ENCODE measurements at regions not wholly inside any gene's neighbourhood (a gene's known extent, or its start where the extent isn't known, plus 50 kb on each side); places are given as distances from the start of the nearest gene placed in this dataset.

GRCh38 chr4:101711590-101712260, 78.8 kb upstream of the BANK1 start:
- Histone ChIP-seq H3K9me3 (ENCODE audit: insufficient read depth, low read length) (peaks cover 8% of the 10 kb centered on the region; the same call in 1 of the 2 replicates), H3K27me3 (ENCODE audit: low read depth, low read length) (no peaks in the 10 kb centered on the region), H3K4me3 (ENCODE audit: low read length) (no peak overlapping the region), H3K4me1 (ENCODE audit: low read length) (no peaks in the 10 kb centered on the region), H3K9ac (ENCODE audit: low read length) (no peak overlapping the region), H3K79me2 (ENCODE audit: low read length) (no peaks in the 10 kb centered on the region), H3K36me3 (replicated peaks; ENCODE audit: low read depth, low read length) (no peaks in the 10 kb centered on the region), H3K4me2 (ENCODE audit: low read length) (no peak overlapping the region), H3K27ac (ENCODE audit: low read length) (no peak overlapping the region), H4K20me1 (ENCODE audit: insufficient read depth, low read length) (no peaks in the 10 kb centered on the region), H2AFZ (ENCODE audit: low read depth, low read length) (no peak overlapping the region)
- TF ChIP-seq, protein P1, sequence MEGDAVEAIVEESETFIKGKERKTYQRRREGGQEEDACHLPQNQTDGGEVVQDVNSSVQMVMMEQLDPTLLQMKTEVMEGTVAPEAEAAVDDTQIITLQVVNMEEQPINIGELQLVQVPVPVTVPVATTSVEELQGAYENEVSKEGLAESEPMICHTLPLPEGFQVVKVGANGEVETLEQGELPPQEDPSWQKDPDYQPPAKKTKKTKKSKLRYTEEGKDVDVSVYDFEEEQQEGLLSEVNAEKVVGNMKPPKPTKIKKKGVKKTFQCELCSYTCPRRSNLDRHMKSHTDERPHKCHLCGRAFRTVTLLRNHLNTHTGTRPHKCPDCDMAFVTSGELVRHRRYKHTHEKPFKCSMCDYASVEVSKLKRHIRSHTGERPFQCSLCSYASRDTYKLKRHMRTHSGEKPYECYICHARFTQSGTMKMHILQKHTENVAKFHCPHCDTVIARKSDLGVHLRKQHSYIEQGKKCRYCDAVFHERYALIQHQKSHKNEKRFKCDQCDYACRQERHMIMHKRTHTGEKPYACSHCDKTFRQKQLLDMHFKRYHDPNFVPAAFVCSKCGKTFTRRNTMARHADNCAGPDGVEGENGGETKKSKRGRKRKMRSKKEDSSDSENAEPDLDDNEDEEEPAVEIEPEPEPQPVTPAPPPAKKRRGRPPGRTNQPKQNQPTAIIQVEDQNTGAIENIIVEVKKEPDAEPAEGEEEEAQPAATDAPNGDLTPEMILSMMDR (IDR thresholded peaks at IDR 0.05; ENCODE audit: low read depth, low read length), result no peak
- TF ChIP-seq EZH2phosphoT487 (IDR thresholded peaks at IDR 0.05; ENCODE audit: low read depth), result no peak

GRCh38 chr4:101710806-101711205, 79.7 kb upstream of the BANK1 start:
- no peak overlapping the region for H3K4me3 ChIP-seq (ENCODE audit: low read length)
- H3K36me3 ChIP-seq (replicated peaks; ENCODE audit: low read depth, low read length), result no peaks in the 10 kb centered on the region
- TF ChIP-seq, protein P1 (IDR thresholded peaks at IDR 0.05; ENCODE audit: low read depth, low read length), result no peak
- TF ChIP-seq EZH2phosphoT487 (IDR thresholded peaks at IDR 0.05; ENCODE audit: low read depth), result no peak
- no peak overlapping the region for H3K9ac ChIP-seq (ENCODE audit: low read length)
- H3K27me3 ChIP-seq (ENCODE audit: low read depth, low read length), result no peaks in the 10 kb centered on the region
- no peaks in the 10 kb centered on the region for H4K20me1 ChIP-seq (ENCODE audit: insufficient read depth, low read length)
- no peak overlapping the region for H2AFZ ChIP-seq (ENCODE audit: low read depth, low read length)
- H3K27ac ChIP-seq (ENCODE audit: low read length), result no peak overlapping the region
- H3K79me2 ChIP-seq (ENCODE audit: low read length), result no peaks in the 10 kb centered on the region
- H3K4me1 ChIP-seq (ENCODE audit: low read length), result no peaks in the 10 kb centered on the region
- peaks cover 13% of the 10 kb centered on the region; the same call in 1 of the 2 replicates for H3K9me3 ChIP-seq (ENCODE audit: insufficient read depth, low read length)
- no peak overlapping the region for H3K4me2 ChIP-seq (ENCODE audit: low read length)

- no peak overlapping the region for H3K4me3 ChIP-seq (ENCODE audit: low read length)
- H3K27me3 ChIP-seq (ENCODE audit: low read depth, low read length), result no peaks in the 10 kb centered on the region
- no peak overlapping the region for H3K9ac ChIP-seq (ENCODE audit: low read length)
- H3K9me3 ChIP-seq (ENCODE audit: insufficient read depth, low read length), result peaks cover 5% of the 10 kb centered on the region; the same call in 1 of the 2 replicates
- H4K20me1 ChIP-seq (ENCODE audit: insufficient read depth, low read length), result no peaks in the 10 kb centered on the region
- H3K4me1 ChIP-seq (ENCODE audit: low read length), result no peaks in the 10 kb centered on the region
- H3K36me3 ChIP-seq (replicated peaks; ENCODE audit: low read depth, low read length), result no peaks in the 10 kb centered on the region
- no peak overlapping the region for H2AFZ ChIP-seq (ENCODE audit: low read depth, low read length)
- H3K4me2 ChIP-seq (ENCODE audit: low read length), result no peak overlapping the region
- H3K27ac ChIP-seq (ENCODE audit: low read length), result no peak overlapping the region
- TF ChIP-seq, protein P1 (IDR thresholded peaks at IDR 0.05; ENCODE audit: low read depth, low read length), result no peak
- TF ChIP-seq EZH2phosphoT487 (IDR thresholded peaks at IDR 0.05; ENCODE audit: low read depth), result no peak
- no peaks in the 10 kb centered on the region for H3K79me2 ChIP-seq (ENCODE audit: low read length)
These were observed 82.1 kb upstream of the BANK1 start for GRCh38 chr4:101708293-101709039.

- H2AFZ ChIP-seq (ENCODE audit: low read depth, low read length), result no peak overlapping the region
- H3K4me3 ChIP-seq (ENCODE audit: low read length), result no peak overlapping the region
- no peak overlapping the region for H3K27ac ChIP-seq (ENCODE audit: low read length)
- H3K79me2 ChIP-seq (ENCODE audit: low read length), result no peaks in the 10 kb centered on the region
- no peaks in the 10 kb centered on the region for H3K36me3 ChIP-seq (replicated peaks; ENCODE audit: low read depth, low read length)
- H3K27me3 ChIP-seq (ENCODE audit: low read depth, low read length), result no peaks in the 10 kb centered on the region
- H3K4me1 ChIP-seq (ENCODE audit: low read length), result no peaks in the 10 kb centered on the region
- no peak overlapping the region for H3K9ac ChIP-seq (ENCODE audit: low read length)
- no peak overlapping the region for H3K4me2 ChIP-seq (ENCODE audit: low read length)
- no peaks in the 10 kb centered on the region for H4K20me1 ChIP-seq (ENCODE audit: insufficient read depth, low read length)
- H3K9me3 ChIP-seq (ENCODE audit: insufficient read depth, low read length), result peaks cover 5% of the 10 kb centered on the region; the same call in 1 of the 2 replicates
- TF ChIP-seq EZH2phosphoT487 (IDR thresholded peaks at IDR 0.05; ENCODE audit: low read depth), result no peak
These were observed 82.9 kb upstream of the BANK1 start for GRCh38 chr4:101707596-101707995.

Data from OCI-LY3 (cell line).